Right lobe of liver (tissue), 6 donors: ENCODE measurements at regions not wholly inside any gene's neighbourhood (a gene's known extent, or its start where the extent isn't known, plus 50 kb on each side); places are given as distances from the start of the nearest gene placed in this dataset.
A peak's percentile ranks its signal among the peaks of the same experiment; 100 is the strongest.

Source experiments
- ATAC-seq, 4 donors: fragments of 200-7000 bp; cut with Tn5 transposase; one replicate each; pipeline ENCODE4 v1.9.1; 2020; ENCODE audit warnings: mild to moderate bottlenecking in 4 of 4, moderate library complexity in 4 of 4
- DNase-seq, 3 donors: peaks; one replicate each; pipeline ENCODE4 v3.0.0-alpha.2; 2020
- H3K27ac ChIP-seq, 3 donors: fragments of 200-600 bp; one replicate each; pipeline ENCODE4 v1.8.0; 2022
- H3K27me3 ChIP-seq, 2 donors: fragments of 200-600 bp; one replicate each; pipeline ENCODE4 v1.8.0; 2022
- H3K36me3 ChIP-seq, 4 donors: fragments of 200-600 bp; sonication (generic) in 1 of 4; one replicate each; pipeline versions ENCODE4 v1.5.1 to v1.8.0; 2017 to 2022; ENCODE audit warnings: control low read depth in 1 of 4
- H3K4me1 ChIP-seq, 4 donors: fragments of 200-600 bp; sonication (generic) in 1 of 4; one replicate each; pipeline versions ENCODE4 v1.5.1 to v1.8.0; 2017 to 2022; ENCODE audit warnings: control low read depth in 1 of 4
- H3K4me3 ChIP-seq, 3 donors: fragments of 200-600 bp; one replicate each; pipeline ENCODE4 v1.8.0; 2022
- H3K9me3 ChIP-seq, 4 donors: fragments of 200-600 bp; sonication (generic) in 1 of 4; one replicate each; pipeline versions ENCODE4 v1.5.1 to v1.8.0; 2017 to 2022; ENCODE audit warnings: control low read depth in 1 of 4
- POLR2A ChIP-seq: fragments of 450-650 bp; IDR thresholded peaks from one replicate; pipeline ENCODE4 v1.6.1; 2017; ENCODE audit warnings: antibody characterized with exemption, mild to moderate bottlenecking
- WGBS: methylation state at CpG from one replicate; pipeline ENCODE4 v1.1.6; 2018; ENCODE audit warnings: low coverage, low lambda C conversion rate; ENCODE audit not compliant: insufficient coverage; ENCODE audit errors: missing lambda C conversion rate; 5-methylcytosine and 5-hydroxymethylcytosine counted together
- intact Hi-C, 2 donors: fragments of 100-400 bp; cut with DNase I; formaldehyde crosslinking; loops; one replicate each; pipeline versions ENCODE4 v1.11.2 to v1.14.1; 2022
- small RNA-seq, 2 experiments: library from RNA; depleted of rRNA; stranded (forward); fragments of <200 nt; gene quantifications; one replicate each; pipeline ENCODE3, GENCODE V24; 2016
- TF ChIP-seq, protein P1 (sequence below), 4 donors: fragments of 200-600 bp in 3 of 4; fragments of 450-650 bp in 1 of 4; IDR thresholded peaks; one replicate each; pipeline versions ENCODE4 v1.5.1 to v1.8.0; 2016 to 2022; ENCODE audit warnings: antibody characterized with exemption in 4 of 4, mild to moderate bottlenecking in 2 of 4
- donor health status: DM: no; HTN: yes; CAD: no.
- donor health status: DM: no; HTN: no; CAD: no.
- donor health status: DM: no; HTN: no; CAD: no.
- donor health status: DM: no; HTN: yes; CAD: no.
- donor health status: DM: no; HTN: yes; CAD: no.

DNA sequence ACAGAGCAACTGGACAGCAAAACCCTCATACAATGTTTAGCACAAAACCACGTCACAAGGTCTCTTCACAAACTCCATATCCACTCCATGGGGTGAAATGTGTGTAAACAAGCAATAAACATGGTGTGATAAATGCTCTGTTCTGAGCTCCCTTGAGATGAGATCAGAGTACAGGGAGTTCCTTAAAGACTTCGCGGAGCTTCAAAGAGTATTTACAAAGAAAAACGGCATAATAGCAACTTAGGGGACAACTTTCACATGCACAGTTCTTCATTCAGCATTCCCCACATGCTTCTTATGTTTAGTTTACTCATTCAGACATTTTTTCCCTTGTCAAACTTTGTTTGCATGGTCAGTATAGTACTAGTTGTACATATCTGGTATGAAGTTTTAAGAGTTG lies 52.5 kb upstream of the SUCLG2 start:
- Histone ChIP-seq H3K4me1 (peaks cover 0 to 7% (median 2%) of the 10 kb centered on the region in 4 donors), H3K4me3 (no peak overlapping the region), H3K27me3 (no peaks in the 10 kb centered on the region), H3K9me3 (no peaks in the 10 kb centered on the region), H3K36me3 (no peaks in the 10 kb centered on the region), H3K27ac (no peak overlapping the region)
- TF ChIP-seq POLR2A: no peak
- TF ChIP-seq, protein P1, sequence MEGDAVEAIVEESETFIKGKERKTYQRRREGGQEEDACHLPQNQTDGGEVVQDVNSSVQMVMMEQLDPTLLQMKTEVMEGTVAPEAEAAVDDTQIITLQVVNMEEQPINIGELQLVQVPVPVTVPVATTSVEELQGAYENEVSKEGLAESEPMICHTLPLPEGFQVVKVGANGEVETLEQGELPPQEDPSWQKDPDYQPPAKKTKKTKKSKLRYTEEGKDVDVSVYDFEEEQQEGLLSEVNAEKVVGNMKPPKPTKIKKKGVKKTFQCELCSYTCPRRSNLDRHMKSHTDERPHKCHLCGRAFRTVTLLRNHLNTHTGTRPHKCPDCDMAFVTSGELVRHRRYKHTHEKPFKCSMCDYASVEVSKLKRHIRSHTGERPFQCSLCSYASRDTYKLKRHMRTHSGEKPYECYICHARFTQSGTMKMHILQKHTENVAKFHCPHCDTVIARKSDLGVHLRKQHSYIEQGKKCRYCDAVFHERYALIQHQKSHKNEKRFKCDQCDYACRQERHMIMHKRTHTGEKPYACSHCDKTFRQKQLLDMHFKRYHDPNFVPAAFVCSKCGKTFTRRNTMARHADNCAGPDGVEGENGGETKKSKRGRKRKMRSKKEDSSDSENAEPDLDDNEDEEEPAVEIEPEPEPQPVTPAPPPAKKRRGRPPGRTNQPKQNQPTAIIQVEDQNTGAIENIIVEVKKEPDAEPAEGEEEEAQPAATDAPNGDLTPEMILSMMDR (IDR thresholded peaks at IDR 0.05): no peak
- DNase-seq: no peak
- intact Hi-C loops: loop anchor here in 1 of 2 donors (10.0 kb wide), 1 partner anchor 322 kb away; no protein-coding TSS in a partner anchor
- no peak for ATAC-seq
- WGBS: 58% methylated on average over 2 of the region's 4 CpGs

DNA sequence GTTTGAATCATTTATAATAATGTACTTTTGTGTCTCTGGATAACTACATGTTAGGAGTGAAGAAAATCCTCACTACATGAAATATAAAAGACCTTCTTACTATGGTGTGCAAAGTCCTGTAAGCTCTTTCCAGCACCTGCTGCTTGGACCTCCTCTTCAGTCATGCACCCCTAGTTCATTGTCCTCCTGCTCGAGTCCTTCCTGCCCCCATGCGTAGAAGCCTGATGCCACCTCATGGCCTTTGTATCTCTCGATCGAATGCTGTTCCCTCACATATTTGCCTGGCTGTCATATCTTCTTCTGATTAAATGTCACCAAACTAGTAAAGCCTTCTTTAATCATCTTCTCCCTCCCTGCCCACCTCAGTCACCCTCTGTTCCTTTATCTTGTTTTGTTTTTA lies 49.9 kb upstream of the SUCLG2 start:
- no peak overlapping the region for H3K4me3 ChIP-seq
- H3K36me3 ChIP-seq: no peaks in the 10 kb centered on the region
- no peaks in the 10 kb centered on the region for H3K9me3 ChIP-seq
- ATAC-seq: peak; percentile 88 to 96 (median 92)
- H3K27ac ChIP-seq: no peak overlapping the region
- 35% methylated on average over 4 of the region's 4 CpGs for WGBS
- DNase-seq: peak; percentile 29 to 67 (median 57)
- no peaks in the 10 kb centered on the region for H3K27me3 ChIP-seq
- intact Hi-C loops: loop anchor here in 1 of 2 donors (10.0 kb wide), 1 partner anchor 320 kb away; no protein-coding TSS in a partner anchor
- peaks cover 0 to 16% (median 3%) of the 10 kb centered on the region in 4 donors for H3K4me1 ChIP-seq
- TF ChIP-seq, protein P1 (IDR thresholded peaks at IDR 0.05): peak; percentile 39 to 55 (median 50)
- no peak for TF ChIP-seq POLR2A

Small RNAs in the stretch of these regions (small RNA-seq; reads per million reads assigned to genes)
- gene AC107626.1: 0 reads per million in 2 experiments
